ENCODE measurements at regions not wholly inside any gene's neighbourhood (a gene's known extent, or its start where the extent isn't known, plus 50 kb on each side); places are given as distances from the start of the nearest gene placed in this dataset.

- no peak for TF ChIP-seq CTCF (IDR thresholded peaks at IDR 0.05; ENCODE audit: extremely low read depth in 1 of 2, insufficient read depth in 1 of 2, low read depth in 1 of 2, low read length in 2 of 2)
- no peak for TF ChIP-seq POLR2AphosphoS5 (IDR thresholded peaks at IDR 0.05; ENCODE audit: insufficient read depth, low read depth, low read length)
- TF ChIP-seq MYC (IDR thresholded peaks at IDR 0.05; ENCODE audit: low read depth, low read length), result no peak
- TF ChIP-seq JUN (IDR thresholded peaks at IDR 0.05; ENCODE audit: borderline replicate concordance, insufficient read depth, insufficient read length, low read depth), result no peak
- TF ChIP-seq POLR2A (IDR thresholded peaks at IDR 0.05; ENCODE audit: low read depth, low read length), result no peak
- no peak for TF ChIP-seq MAX (IDR thresholded peaks at IDR 0.05; ENCODE audit: insufficient read depth, insufficient read length)
- TF ChIP-seq EZH2 (IDR thresholded peaks at IDR 0.05; ENCODE audit: borderline replicate concordance, low read depth, low read length, severe bottlenecking), result no peak
These were observed 298.0 kb downstream of the DKK2 start for GRCh38 chr4:106738121-106738520.

All from endothelial cell of umbilical vein (primary cell).